Caco-2 (cell line): ENCODE measurements at regions not wholly inside any gene's neighbourhood (a gene's known extent, or its start where the extent isn't known, plus 50 kb on each side); places are given as distances from the start of the nearest gene placed in this dataset.

ENCODE experiments used
- BruUV-seq: library from RNA; stranded (reverse); fragments of 400-500 nt; replicated peaks from 2 replicates; lab custom pipeline; 2021; lab: Mats Ljungman, UMichigan
- CTCF ChIA-PET: fragments of 300-600 bp; sonication (Branson Sonifier 250); formaldehyde crosslinking; loops from one replicate; lab custom pipeline; 2022; ENCODE audit warnings: antibody characterized with exemption; lab: Charles Lee
- POLR2A ChIA-PET: fragments of 300-600 bp; sonication (Branson Sonifier 250); formaldehyde crosslinking; loops from one replicate; lab custom pipeline; 2022; ENCODE audit warnings: antibody characterized with exemption; lab: Charles Lee
- DNase-seq, 2 experiments: peaks; one replicate each; pipeline versions ENCODE4 v3.0.0 to v3.0.0-alpha.2; 2020 to 2022
- H3K27me3 ChIP-seq: replicated peaks from 2 replicates; pipeline ENCODE4 v1.6.0; 2011; ENCODE audit warnings: low read length; ENCODE audit not compliant: control insufficient read depth, insufficient read depth
- H3K36me3 ChIP-seq: 2 replicates; pipeline ENCODE4 v1.5.1; 2011; ENCODE audit warnings: low read length; ENCODE audit not compliant: control insufficient read depth, insufficient read depth
- H3K4me1 ChIP-seq: fragments of 250-450 bp; sonication (Bioruptor Pico); 2 replicates; pipeline ENCODE4 v1.5.1; 2020; ENCODE audit warnings: mild to moderate bottlenecking
- H3K4me3 ChIP-seq: 2 replicates; pipeline ENCODE4 v1.5.1; 2011; ENCODE audit warnings: low read depth, mild to moderate bottlenecking, control low read depth, low read length
- H3K9me3 ChIP-seq: fragments of 250-450 bp; sonication (Bioruptor Pico); 2 replicates; pipeline ENCODE4 v1.5.1; 2020; ENCODE audit warnings: mild to moderate bottlenecking, moderate library complexity
- H3K27ac Mint-ChIP-seq: one replicate; pipeline ENCODE4 v1.8.0; 2022; ENCODE audit warnings: mixed read lengths; ENCODE audit not compliant: unreplicated experiment
- H3K27me3 Mint-ChIP-seq: one replicate; pipeline ENCODE4 v1.8.0; 2022; ENCODE audit warnings: mixed read lengths; ENCODE audit not compliant: insufficient read depth, unreplicated experiment
- H3K36me3 Mint-ChIP-seq: one replicate; pipeline ENCODE4 v1.8.0; 2022; ENCODE audit warnings: mild to moderate bottlenecking, mixed read lengths; ENCODE audit not compliant: insufficient read depth, unreplicated experiment
- H3K4me1 Mint-ChIP-seq: one replicate; pipeline ENCODE4 v1.8.0; 2022; ENCODE audit warnings: low read depth, mixed read lengths; ENCODE audit not compliant: unreplicated experiment
- H3K4me3 Mint-ChIP-seq: one replicate; pipeline ENCODE4 v1.8.0; 2022; ENCODE audit warnings: mild to moderate bottlenecking, moderate library complexity, mixed read lengths; ENCODE audit not compliant: unreplicated experiment
- H3K9me3 Mint-ChIP-seq: one replicate; pipeline ENCODE4 v1.8.0; 2022; ENCODE audit warnings: mixed read lengths; ENCODE audit not compliant: unreplicated experiment
- intact Hi-C: fragments of 100-400 bp; cut with micrococcal nuclease; formaldehyde crosslinking; loops from one replicate; pipeline ENCODE4 v1.10.0; 2022; ENCODE audit not compliant: unreplicated experiment
- TF ChIP-seq, protein P1 (sequence below), 2 experiments: fragments of 200-600 bp in 1 of 2; IDR thresholded peaks; 1 replicate in 1 of 2; 2 replicates in 1 of 2; pipeline versions ENCODE4 v1.5.1 to v1.8.0; 2011 to 2022; ENCODE audit warnings: antibody characterized with exemption in 1 of 2, control low read depth in 1 of 2, inconsistent platforms in 1 of 2, low read depth in 1 of 2, low read length in 1 of 2, mild to moderate bottlenecking in 1 of 2, moderate library complexity in 1 of 2; ENCODE audit not compliant: insufficient read depth in 1 of 2, severe bottlenecking in 1 of 2, unreplicated experiment in 1 of 2

DNA sequence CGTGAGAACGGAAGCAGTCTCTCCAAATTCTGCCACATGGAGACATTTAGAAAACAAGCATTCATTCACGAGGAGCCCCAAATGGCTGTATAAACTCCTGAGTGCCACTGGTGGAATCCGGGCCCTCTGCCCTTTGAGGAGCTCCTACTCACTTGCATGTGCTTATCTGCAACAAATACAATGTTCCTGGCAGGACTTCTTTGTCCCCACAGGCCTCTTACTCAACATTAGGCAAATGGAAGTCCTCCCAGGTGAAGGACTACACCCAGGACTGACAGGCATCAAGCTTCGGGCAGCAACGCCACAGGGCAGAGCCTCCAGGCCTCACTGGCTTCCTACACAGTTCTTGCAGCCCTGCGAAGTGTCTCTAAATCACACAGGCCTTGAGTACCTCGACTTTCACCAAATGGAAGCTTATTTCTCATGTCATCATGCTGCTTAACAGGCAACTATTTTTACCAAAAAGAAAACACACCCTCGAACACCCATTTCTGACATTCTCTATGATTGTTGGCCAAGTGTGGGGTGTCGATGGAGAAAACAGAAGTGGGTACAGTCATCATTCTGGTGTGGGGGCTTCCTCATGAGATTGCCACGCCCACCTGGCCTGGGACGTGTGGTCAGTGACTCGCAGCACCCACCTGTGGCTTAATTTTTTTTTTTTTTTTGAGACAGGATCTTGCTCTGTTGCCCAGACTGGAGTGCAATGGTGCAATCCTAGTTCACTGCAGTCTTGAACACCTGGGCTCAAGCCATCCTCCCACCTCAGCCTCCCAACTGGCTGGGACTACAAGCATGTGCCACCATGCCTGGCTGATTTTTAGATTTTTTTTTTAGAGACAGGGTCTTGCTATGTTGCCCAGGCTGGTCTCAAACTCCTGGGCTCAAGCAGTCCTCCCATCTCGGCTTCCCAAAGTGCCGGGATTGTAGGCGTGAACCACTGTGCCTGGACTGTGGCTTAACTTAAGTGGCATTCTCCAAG, 186.8 kb upstream of the GLI2 start:
- Histone ChIP-seq H3K9me3 (no peaks in the 10 kb centered on the region), H3K27me3 (no peaks in the 10 kb centered on the region), H3K4me3 (no peak overlapping the region), H3K4me1 (peaks cover 20% of the 10 kb centered on the region), H3K36me3 (no peaks in the 10 kb centered on the region)
- no TSS peak for BruUV-seq
- Mint-ChIP-seq H3K36me3 (no peaks in the 10 kb centered on the region), H3K4me3 (no peak overlapping the region), H3K9me3 (no peaks in the 10 kb centered on the region), H3K4me1 (peaks cover 16% of the 10 kb centered on the region), H3K27ac (no peak overlapping the region), H3K27me3 (no peaks in the 10 kb centered on the region)
- POLR2A ChIA-PET = interaction anchor here (0.5 to 0.9 kb wide), 2 partner anchors 149 to 206 kb away, joined by 3 to 4 read pairs; no protein-coding TSS in a partner anchor
- DNase-seq = no peak
- intact Hi-C loops = no loop called here
- TF ChIP-seq, protein P1, sequence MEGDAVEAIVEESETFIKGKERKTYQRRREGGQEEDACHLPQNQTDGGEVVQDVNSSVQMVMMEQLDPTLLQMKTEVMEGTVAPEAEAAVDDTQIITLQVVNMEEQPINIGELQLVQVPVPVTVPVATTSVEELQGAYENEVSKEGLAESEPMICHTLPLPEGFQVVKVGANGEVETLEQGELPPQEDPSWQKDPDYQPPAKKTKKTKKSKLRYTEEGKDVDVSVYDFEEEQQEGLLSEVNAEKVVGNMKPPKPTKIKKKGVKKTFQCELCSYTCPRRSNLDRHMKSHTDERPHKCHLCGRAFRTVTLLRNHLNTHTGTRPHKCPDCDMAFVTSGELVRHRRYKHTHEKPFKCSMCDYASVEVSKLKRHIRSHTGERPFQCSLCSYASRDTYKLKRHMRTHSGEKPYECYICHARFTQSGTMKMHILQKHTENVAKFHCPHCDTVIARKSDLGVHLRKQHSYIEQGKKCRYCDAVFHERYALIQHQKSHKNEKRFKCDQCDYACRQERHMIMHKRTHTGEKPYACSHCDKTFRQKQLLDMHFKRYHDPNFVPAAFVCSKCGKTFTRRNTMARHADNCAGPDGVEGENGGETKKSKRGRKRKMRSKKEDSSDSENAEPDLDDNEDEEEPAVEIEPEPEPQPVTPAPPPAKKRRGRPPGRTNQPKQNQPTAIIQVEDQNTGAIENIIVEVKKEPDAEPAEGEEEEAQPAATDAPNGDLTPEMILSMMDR (IDR thresholded peaks at IDR 0.05; ENCODE audit: insufficient read depth in 1 of 2, low read depth in 1 of 2, low read length in 1 of 2, severe bottlenecking in 1 of 2, unreplicated experiment in 1 of 2) = no peak
- CTCF ChIA-PET = interaction anchor here (1.1 kb wide), 1 partner anchor 206 kb away, joined by 3 read pairs; no protein-coding TSS in a partner anchor

DNA sequence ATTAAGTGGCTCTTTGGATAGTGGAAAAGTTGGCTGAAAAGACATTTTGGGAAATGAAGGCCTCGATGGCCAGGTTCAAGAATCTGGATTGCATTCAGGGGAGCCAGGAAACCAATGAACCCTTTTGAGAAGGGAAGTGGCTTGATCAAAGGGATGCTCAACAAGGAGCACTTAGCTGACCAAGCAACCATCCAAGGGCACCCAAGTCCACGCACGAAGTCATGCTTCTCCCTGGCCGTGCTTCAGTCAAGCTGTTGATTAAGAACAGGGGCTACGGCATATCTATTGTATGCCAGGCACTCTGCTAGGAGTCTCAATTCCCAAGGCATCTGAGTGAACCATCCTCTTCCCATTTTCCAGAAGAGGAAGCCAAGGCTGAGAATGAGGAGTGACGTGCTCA, 185.8 kb upstream of the GLI2 start:
- no peak overlapping the region for H3K4me3 Mint-ChIP-seq
- CTCF ChIA-PET = interaction anchor here (0.5 kb wide), 1 partner anchor 131 kb away, joined by 4 read pairs; no protein-coding TSS in a partner anchor
- peaks cover 24% of the 10 kb centered on the region for H3K4me1 Mint-ChIP-seq
- BruUV-seq = no TSS peak
- no peak overlapping the region for H3K4me3 ChIP-seq
- H3K9me3 Mint-ChIP-seq = no peaks in the 10 kb centered on the region
- no peaks in the 10 kb centered on the region for H3K27me3 ChIP-seq
- H3K9me3 ChIP-seq = no peaks in the 10 kb centered on the region
- H3K27me3 Mint-ChIP-seq = no peaks in the 10 kb centered on the region
- no peak for DNase-seq
- peaks cover 26% of the 10 kb centered on the region for H3K4me1 ChIP-seq
- no peak overlapping the region for H3K27ac Mint-ChIP-seq
- intact Hi-C loops = loop anchor here (5.0 kb wide), 1 partner anchor 208 kb away; no protein-coding TSS in a partner anchor
- no peaks in the 10 kb centered on the region for H3K36me3 Mint-ChIP-seq
- H3K36me3 ChIP-seq = no peaks in the 10 kb centered on the region
- POLR2A ChIA-PET = interaction anchor here (0.6 kb wide), 1 partner anchor 102 kb away, joined by 3 read pairs; no protein-coding TSS in a partner anchor
- TF ChIP-seq, protein P1 (IDR thresholded peaks at IDR 0.05; ENCODE audit: insufficient read depth in 1 of 2, low read depth in 1 of 2, low read length in 1 of 2, severe bottlenecking in 1 of 2, unreplicated experiment in 1 of 2) = no peak

DNA sequence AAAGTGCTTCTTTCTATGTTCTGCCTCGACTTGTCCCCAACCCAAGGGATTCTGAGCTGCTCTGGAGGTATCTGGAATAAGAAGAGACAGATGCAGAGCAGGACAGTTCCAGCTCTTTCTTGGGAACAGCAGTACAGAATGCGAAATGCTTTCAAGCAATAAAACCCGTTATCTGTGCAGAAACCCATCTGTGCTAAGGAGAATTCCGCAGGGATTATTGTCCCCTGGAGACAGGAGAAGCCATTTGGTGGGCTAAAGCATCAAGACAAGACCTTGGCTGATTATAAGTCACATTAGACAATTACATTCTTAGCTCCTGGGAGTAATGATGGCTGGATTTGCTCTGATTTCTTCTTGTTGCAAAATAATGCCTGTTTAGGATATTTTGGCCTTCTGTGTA, 185.4 kb upstream of the GLI2 start:
- no peaks in the 10 kb centered on the region for H3K36me3 ChIP-seq
- H3K4me1 ChIP-seq = peaks cover 26% of the 10 kb centered on the region
- POLR2A ChIA-PET = interaction anchor here (0.6 kb wide), 1 partner anchor 103 kb away, joined by 3 read pairs; no protein-coding TSS in a partner anchor
- Mint-ChIP-seq H3K4me1 (peaks cover 24% of the 10 kb centered on the region), H3K27me3 (no peaks in the 10 kb centered on the region), H3K27ac (no peak overlapping the region), H3K4me3 (no peak overlapping the region), H3K9me3 (no peaks in the 10 kb centered on the region), H3K36me3 (no peaks in the 10 kb centered on the region)
- H3K27me3 ChIP-seq = no peaks in the 10 kb centered on the region
- BruUV-seq = no TSS peak
- no peak overlapping the region for H3K4me3 ChIP-seq
- CTCF ChIA-PET = no interaction called here
- intact Hi-C loops = loop anchor here (5.0 kb wide), 1 partner anchor 208 kb away; no protein-coding TSS in a partner anchor
- DNase-seq = no peak
- H3K9me3 ChIP-seq = no peaks in the 10 kb centered on the region
- TF ChIP-seq, protein P1 (IDR thresholded peaks at IDR 0.05; ENCODE audit: insufficient read depth in 1 of 2, low read depth in 1 of 2, low read length in 1 of 2, severe bottlenecking in 1 of 2, unreplicated experiment in 1 of 2) = no peak
